ENCODE measurements at regions not wholly inside any gene's neighbourhood (a gene's known extent, or its start where the extent isn't known, plus 50 kb on each side); places are given as distances from the start of the nearest gene placed in this dataset.

GRCh38 chr13:66069570-66069969 lies 1160.6 kb downstream of the PCDH9 start:
- TF ChIP-seq EP300 (IDR thresholded peaks at IDR 0.05), result no peak
- no peak for TF ChIP-seq CTCF (IDR thresholded peaks at IDR 0.05)
